OCI-LY1 (cell line): ENCODE measurements at regions not wholly inside any gene's neighbourhood (a gene's known extent, or its start where the extent isn't known, plus 50 kb on each side); places are given as distances from the start of the nearest gene placed in this dataset.

Experiments
- H2AFZ ChIP-seq: fragments of 200-600 bp; sonication (generic), shearing (Covaris generic); 2 replicates; pipeline ENCODE4 v1.6.0; 2014; ENCODE audit warnings: antibody characterized with exemption, mild to moderate bottlenecking, low read length
- H3F3A ChIP-seq: fragments of 200-600 bp; sonication (generic), shearing (Covaris generic); 2 replicates; pipeline ENCODE4 v1.6.0; 2014; ENCODE audit warnings: mild to moderate bottlenecking, antibody characterized with exemption, low read length, moderate library complexity; ENCODE audit not compliant: insufficient read depth
- H3K27ac ChIP-seq: fragments of 200-600 bp; sonication (generic); 2 replicates; pipeline ENCODE4 v1.5.1; 2014; ENCODE audit warnings: low read length, mixed run types, mild to moderate bottlenecking, low read depth; ENCODE audit not compliant: poor library complexity, severe bottlenecking
- H3K27me3 ChIP-seq: fragments of 200-600 bp; sonication (generic); 2 replicates; pipeline ENCODE4 v1.6.0; 2014; ENCODE audit warnings: antibody characterized with exemption, mild to moderate bottlenecking, low read length, moderate library complexity; ENCODE audit not compliant: insufficient read depth
- H3K36me3 ChIP-seq: fragments of 200-600 bp; sonication (generic); 2 replicates; pipeline ENCODE4 v1.6.1; 2014; ENCODE audit warnings: mild to moderate bottlenecking, antibody characterized with exemption, low read length, moderate library complexity, mixed read lengths; ENCODE audit not compliant: insufficient read depth
- H3K4me1 ChIP-seq: fragments of 200-600 bp; sonication (generic); 2 replicates; pipeline ENCODE4 v1.5.1; 2014; ENCODE audit warnings: mild to moderate bottlenecking, low read length, moderate library complexity; ENCODE audit not compliant: insufficient read depth, severe bottlenecking
- H3K4me2 ChIP-seq: fragments of 200-600 bp; sonication (generic), shearing (Covaris generic); 2 replicates; pipeline ENCODE4 v1.6.1; 2014; ENCODE audit warnings: low read length
- H3K4me3 ChIP-seq: fragments of 200-600 bp; sonication (generic); 2 replicates; pipeline ENCODE4 v1.5.1; 2014; ENCODE audit warnings: low read length, low read depth, mild to moderate bottlenecking, mixed read lengths; ENCODE audit not compliant: poor library complexity, severe bottlenecking
- H3K79me2 ChIP-seq: fragments of 200-600 bp; shearing (Covaris generic); 2 replicates; pipeline ENCODE4 v1.6.1; 2016; ENCODE audit warnings: mixed run types, low read length, mixed read lengths; ENCODE audit not compliant: insufficient read depth
- H3K9ac ChIP-seq: fragments of 200-600 bp; sonication (generic), shearing (Covaris generic); 2 replicates; pipeline ENCODE4 v1.6.1; 2014; ENCODE audit warnings: mild to moderate bottlenecking, low read length, mixed read lengths
- H3K9me2 ChIP-seq: fragments of 200-600 bp; sonication (generic), shearing (Covaris generic); 2 replicates; pipeline ENCODE4 v1.6.1; 2014; ENCODE audit warnings: low read depth, mild to moderate bottlenecking, low read length, mixed read lengths
- H3K9me3 ChIP-seq: fragments of 200-600 bp; shearing (Covaris generic); 2 replicates; pipeline ENCODE4 v1.6.1; 2014; ENCODE audit warnings: low read length, mixed read lengths
- H4K20me1 ChIP-seq: fragments of 200-600 bp; sonication (generic), shearing (Covaris generic); 2 replicates; pipeline ENCODE4 v1.6.0; 2016; ENCODE audit warnings: mild to moderate bottlenecking, low read length; ENCODE audit not compliant: insufficient read depth
- CTCF ChIP-seq: fragments of 200-600 bp; sonication (generic), shearing (Covaris generic); IDR thresholded peaks from 2 replicates; pipeline ENCODE4 v1.5.1; 2017; ENCODE audit warnings: mild to moderate bottlenecking, antibody characterized with exemption, low read length, moderate library complexity, mixed read lengths
- EZH2 ChIP-seq: fragments of 200-600 bp; sonication (generic), shearing (Covaris generic); IDR thresholded peaks from 2 replicates; pipeline ENCODE4 v1.8.0; 2017; ENCODE audit warnings: borderline replicate concordance, mixed run types, mild to moderate bottlenecking, antibody characterized with exemption, low read length, moderate library complexity, mixed read lengths

- no peaks in the 10 kb centered on the region for H3F3A ChIP-seq
- H2AFZ ChIP-seq = no peak overlapping the region
- TF ChIP-seq CTCF (no peak), EZH2 (no peak)
- H3K9me3 ChIP-seq = no peaks in the 10 kb centered on the region
- no peaks in the 10 kb centered on the region for H3K79me2 ChIP-seq
- no peaks in the 10 kb centered on the region for H3K27me3 ChIP-seq
- H3K4me2 ChIP-seq = no peak overlapping the region
- H3K36me3 ChIP-seq = no peaks in the 10 kb centered on the region
- H4K20me1 ChIP-seq = no peaks in the 10 kb centered on the region
- no peaks in the 10 kb centered on the region for H3K9me2 ChIP-seq
- H3K4me1 ChIP-seq = no peaks in the 10 kb centered on the region
- H3K27ac ChIP-seq = no peak overlapping the region
- H3K4me3 ChIP-seq = no peak overlapping the region
- no peak overlapping the region for H3K9ac ChIP-seq
Measured at GRCh38 chr7:25694211-25694610, 457.8 kb upstream of the NFE2L3 start.

DNA sequence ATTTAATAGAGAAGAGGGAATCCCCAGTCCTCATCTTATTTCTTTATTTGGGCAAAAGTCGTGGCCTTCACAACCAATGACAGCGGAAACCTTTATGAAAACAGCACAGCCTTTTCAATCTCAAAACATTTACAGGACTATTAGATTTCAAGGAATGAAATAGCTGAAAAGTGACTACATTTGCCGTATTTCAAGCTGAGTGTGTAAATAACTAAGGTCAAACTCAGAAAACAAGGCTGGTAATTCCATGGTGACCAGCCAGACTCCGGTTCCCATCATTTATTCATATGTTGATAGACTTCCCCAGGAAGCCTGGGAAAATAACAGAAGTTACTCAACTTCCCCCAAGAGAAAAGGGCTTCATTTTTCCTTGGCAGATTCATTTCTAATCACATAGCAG is 457.3 kb upstream of the NFE2L3 start:
- no peaks in the 10 kb centered on the region for H3F3A ChIP-seq
- H3K27ac ChIP-seq = no peak overlapping the region
- no peak overlapping the region for H2AFZ ChIP-seq
- H3K4me2 ChIP-seq = no peak overlapping the region
- H3K4me3 ChIP-seq = no peak overlapping the region
- H3K36me3 ChIP-seq = no peaks in the 10 kb centered on the region
- no peaks in the 10 kb centered on the region for H4K20me1 ChIP-seq
- no peak overlapping the region for H3K9ac ChIP-seq
- H3K9me2 ChIP-seq = no peaks in the 10 kb centered on the region
- TF ChIP-seq EZH2 (no peak), CTCF (no peak)
- no peaks in the 10 kb centered on the region for H3K4me1 ChIP-seq
- H3K79me2 ChIP-seq = no peaks in the 10 kb centered on the region
- no peaks in the 10 kb centered on the region for H3K9me3 ChIP-seq
- H3K27me3 ChIP-seq = no peaks in the 10 kb centered on the region

DNA sequence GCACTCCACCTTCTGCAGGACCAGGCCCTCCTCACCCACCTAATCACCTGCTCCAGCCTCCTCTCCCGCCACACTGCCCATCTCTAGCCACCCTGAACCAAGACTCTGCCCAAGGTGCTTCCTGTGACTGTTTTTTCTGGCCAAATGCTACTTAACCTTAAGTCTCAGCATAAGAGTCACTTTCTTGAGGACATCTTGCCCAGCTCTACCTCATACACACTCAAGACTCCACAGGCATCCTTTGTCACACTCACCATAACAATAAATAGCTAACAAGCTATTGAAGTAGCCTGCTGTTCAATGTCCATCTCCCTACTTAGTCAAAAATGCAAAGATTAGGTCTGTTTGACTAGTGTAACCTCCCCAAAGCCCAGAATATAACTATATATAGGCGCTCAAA is 455.4 kb upstream of the NFE2L3 start:
- H3K9ac ChIP-seq = no peak overlapping the region
- no peak for TF ChIP-seq CTCF
- no peak for TF ChIP-seq EZH2
- H3K4me1 ChIP-seq = no peaks in the 10 kb centered on the region
- no peaks in the 10 kb centered on the region for H3K27me3 ChIP-seq
- no peak overlapping the region for H3K4me2 ChIP-seq
- H3K79me2 ChIP-seq = no peaks in the 10 kb centered on the region
- H3K9me3 ChIP-seq = no peaks in the 10 kb centered on the region
- H4K20me1 ChIP-seq = no peaks in the 10 kb centered on the region
- no peak overlapping the region for H2AFZ ChIP-seq
- H3K36me3 ChIP-seq = no peaks in the 10 kb centered on the region
- no peaks in the 10 kb centered on the region for H3F3A ChIP-seq
- no peaks in the 10 kb centered on the region for H3K9me2 ChIP-seq
- no peak overlapping the region for H3K4me3 ChIP-seq
- no peak overlapping the region for H3K27ac ChIP-seq
